ENCODE measurements at regions not wholly inside any gene's neighbourhood (a gene's known extent, or its start where the extent isn't known, plus 50 kb on each side); places are given as distances from the start of the nearest gene placed in this dataset.
A peak's percentile ranks its signal among the peaks of the same experiment; 100 is the strongest.

DNA sequence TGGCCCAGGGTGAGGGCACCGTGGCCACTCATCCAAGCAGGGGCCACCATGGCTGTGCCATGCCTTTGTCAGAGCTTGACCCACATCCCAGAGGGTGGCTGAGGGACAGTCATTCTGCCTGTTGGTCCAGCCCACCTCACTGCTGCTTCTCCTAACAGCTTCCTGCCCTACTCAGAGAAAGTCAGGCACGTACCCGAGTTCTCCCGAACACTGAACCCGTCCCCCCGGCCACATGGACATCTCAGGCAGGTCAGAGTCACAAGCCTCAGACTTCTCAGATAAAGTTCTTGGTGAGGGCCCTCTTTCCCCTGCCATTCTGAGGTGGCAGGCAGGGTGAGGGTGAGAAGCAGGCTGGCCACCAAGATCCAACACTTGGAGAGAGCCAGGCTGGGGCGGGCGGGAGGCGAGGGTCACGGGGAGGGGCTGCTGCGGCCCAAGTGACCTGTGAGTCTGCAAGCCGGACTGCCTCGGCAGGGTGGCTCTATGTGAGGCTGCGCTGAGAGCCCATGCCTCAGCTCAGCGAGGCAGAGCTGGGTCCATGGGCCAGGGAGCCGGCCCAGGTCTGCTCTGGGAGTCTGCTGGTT lies 317.8 kb downstream of the TMEM121 start:
- no peak for DNase-seq (ENCODE audit: low spot score)

DNA sequence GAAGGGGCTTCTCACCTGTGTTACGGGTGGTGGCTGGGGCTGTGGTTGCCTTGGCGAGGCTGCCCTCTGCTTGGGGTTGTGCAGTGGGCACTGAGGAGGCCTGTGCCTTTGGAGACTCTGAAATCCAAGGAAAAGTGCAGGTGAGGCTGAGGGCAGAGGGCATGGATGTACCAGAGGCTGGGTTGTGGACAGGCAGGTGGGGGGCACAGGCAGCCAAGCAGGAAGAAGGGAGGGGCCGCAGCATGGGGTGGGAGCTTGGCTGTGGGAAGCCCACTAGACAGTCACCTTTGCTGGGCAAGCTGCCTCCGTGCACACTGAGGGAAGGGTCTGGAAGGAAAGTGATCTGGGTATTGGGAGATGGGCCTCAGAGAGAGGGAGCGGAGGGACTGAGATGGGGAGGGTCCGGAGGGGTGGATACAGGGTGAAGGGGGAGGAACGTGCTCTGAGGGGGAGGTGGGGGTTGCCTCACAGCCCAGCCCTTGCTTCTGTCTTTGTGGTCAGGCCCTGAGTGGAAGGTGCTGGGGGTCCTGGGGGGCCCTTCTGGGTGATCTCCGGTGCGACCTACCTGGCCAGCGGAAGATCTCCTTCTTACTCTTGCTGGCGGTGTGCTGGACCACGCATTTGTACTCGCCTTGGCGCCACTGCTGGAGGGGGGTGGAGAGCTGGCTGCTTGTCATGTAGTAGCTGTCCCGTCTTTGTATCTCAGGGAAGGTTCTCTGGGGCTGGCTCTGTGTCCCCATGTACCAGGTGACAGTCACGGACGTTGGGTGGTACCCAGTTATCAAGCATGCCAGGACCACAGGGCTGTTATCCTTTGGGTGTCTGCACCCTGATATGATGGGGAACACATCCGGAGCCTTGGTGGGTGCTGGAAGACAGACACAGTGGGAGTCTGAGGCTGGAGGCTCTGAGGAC lies 318.7 kb downstream of the TMEM121 start:
- DNase-seq (ENCODE audit: low spot score), result no peak

DNA sequence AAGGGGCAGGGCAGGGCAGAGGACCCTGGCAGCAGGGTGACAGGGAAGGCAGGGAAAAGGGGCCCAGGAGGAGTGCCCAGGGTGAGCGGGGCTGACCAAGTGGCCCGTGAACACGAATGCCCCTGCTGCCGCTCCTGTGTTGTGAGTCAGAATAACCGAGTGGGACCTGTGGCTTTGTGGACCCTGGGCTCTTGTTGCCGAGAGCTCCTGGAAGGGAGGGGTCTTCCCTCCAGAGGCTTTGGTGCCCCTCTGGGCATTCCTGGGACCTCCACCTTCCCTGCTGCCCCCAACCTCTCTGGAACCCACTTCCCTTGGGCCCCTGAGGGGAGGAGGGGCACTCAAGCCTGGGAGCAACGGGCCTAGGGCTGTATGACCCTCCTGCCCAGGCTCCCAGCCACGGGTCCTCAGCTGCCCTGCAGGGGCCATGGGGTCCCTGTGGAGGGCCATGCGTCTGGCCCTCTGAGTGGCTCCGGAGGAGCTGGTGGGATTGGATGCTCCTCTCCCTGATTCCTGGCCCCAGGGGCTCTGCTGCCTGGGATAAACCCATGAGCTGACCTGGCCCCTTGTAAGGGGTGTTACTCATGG lies 319.4 kb downstream of the TMEM121 start:
- DNase-seq (ENCODE audit: low spot score), result no peak

DNA sequence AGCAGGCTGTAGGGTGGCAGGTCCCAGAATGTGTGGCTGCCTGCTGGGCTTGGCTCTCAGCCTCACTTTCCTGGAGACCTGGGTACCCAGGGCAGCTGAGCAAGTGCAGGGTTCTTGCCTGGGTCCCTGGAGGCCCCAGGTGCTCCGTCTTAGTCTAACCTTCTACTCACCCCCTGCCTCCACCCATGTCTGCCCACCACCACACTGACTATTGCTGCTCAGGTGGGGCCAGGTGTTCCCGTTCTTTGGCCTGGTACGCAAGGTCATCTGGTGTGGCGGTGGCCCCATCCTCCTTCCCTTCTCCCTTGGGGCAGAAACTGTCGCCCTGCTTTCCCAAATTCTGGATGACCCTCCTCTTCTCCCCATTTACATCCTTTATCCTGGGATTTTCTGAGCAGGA lies 319.9 kb downstream of the TMEM121 start:
- peak; percentile 0 for DNase-seq (ENCODE audit: low spot score)

DNA sequence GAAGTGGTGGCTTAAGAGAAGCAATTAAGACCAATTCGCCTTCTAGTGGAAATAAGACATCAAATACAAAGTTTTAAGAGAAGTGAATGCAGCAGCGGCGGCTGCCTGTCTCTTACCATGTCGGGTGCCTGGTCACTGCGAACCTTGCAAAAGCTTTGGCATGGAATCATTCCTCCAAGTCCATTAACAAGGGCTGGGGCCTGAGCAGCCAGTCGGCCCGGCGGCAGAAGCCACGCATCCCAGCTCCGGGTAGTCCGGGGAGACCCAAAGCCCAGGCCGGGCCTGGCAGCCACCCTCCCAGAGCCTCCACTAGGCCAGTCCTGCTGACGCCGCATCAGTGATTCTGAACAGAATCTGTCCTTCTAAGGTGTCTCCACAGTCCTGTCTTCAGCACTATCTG lies 321.0 kb downstream of the TMEM121 start:
- peak; percentile 1 for DNase-seq (ENCODE audit: low spot score)

DNA sequence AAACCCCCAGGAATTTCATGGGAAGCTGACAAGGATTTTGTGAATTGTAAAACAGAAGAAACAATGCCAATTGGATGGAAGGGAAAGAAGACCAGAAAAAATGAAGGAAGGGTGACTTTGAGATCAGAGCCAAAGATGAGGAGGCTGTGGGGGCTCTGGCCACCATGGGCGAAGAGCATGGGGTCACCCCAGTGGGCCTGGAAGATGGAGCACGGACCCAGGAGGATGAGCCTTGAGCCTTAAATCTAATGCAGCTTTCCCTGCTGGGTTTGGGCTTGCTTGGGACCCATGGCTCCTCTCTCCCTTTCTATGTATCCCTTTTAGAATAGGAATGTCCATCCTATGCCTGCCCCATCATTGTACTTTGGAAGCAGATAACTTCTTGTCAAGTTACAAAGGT lies 322.2 kb downstream of the TMEM121 start:
- DNase-seq (ENCODE audit: low spot score), result peak; percentile 2

DNA sequence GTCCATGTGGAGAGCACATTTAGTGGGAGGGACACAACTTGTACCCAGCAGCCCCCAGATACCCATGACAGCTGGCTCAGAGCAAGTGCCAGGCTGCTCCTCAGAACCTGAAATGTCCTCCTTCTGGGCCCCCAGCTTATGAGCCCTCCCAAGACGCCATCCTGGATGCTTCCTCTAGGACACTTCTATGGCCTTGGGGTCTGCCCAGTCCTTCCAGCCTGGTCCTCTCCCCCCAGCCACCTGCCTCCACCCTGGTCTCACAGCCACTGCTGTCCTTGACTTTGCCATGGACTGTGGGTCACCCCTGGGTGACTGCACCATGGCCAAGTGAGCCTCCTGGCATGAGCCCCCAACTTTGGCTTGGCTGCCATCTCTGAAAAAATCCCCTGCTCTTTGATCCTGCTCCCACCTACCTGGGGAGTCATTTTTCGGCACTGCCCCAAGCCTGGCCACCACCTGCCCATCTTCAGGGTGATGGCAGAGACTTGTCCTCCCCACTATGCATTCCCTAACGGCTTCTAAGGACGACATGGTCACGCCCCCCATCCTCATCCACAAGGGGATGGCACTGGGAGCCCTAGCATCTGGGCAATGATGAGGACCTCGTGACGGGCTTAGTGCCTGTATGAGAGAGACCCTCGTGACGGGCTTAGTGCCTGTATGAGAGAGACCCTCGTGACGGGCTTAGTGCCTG lies 323.7 kb downstream of the TMEM121 start:
- DNase-seq (ENCODE audit: low spot score), result peak; percentile 25

DNA sequence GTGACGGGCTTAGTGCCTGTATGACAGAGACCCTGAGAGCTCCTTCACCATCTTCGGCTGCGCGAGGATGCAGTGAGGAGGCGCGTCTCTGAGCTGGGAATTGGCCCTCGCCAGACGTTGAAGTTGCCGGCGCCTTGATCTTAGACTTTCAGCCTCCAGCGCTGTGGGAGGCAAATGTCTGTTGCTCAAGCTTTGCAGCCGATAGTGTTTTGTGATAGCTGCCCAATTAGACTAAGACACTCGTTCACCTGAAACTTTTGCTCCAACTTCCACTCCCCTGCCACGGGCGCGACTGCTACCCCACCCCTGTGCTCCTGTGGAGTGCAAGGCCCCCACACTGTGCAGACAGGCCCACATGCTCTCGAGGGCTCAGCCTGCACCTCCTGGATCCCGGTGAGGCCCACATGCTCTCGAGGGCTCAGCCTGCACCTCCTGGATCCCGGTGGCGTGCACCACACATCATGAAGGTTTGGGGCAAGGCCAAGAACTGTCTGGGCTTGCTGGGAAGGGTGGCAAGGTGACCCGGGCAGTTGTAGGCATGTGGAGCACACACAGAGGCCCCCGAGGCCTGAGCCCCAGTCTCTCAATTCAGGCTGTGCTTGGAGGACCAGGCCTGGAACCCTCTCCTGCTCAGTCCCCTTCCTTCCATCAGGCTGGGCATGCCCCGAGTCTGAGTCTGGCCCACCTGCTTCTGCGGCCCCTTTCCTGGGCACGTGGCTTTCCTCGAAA lies 324.6 kb downstream of the TMEM121 start:
- DNase-seq (ENCODE audit: low spot score), result peak; percentile 35

DNA sequence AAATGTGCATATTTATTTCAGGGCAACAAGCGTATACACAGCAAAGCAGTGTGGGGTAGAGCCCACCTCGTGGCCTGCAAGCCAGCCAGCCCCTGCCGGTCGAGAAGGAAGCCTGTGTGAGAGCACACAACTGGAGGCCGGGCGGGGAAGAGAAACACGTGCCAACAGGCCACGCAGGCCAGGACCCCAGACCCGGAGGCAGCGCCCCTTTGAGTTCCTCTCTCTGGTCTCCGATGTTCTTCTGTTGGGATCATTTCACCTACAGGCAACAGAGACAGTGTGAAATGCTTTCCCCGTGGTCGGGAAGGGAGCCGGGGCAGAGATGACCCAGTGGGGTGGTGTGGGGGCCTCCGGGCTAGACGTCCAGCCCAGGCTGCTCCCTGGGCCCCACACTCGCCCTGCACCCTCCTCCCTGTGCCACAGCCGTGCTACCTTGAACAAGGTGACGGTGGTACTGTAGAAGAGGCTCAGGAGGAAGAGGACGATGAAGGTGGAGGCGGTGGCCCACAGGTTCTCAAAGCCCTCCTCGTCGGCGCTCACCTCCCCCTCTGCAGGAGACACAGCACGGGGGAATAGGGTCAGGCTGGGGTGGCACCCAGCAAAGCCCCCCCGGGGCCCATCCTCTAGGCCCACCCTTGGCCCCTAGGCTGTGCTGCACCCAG lies 325.5 kb downstream of the TMEM121 start:
- peak; percentile 59 for DNase-seq (ENCODE audit: low spot score)

DNA sequence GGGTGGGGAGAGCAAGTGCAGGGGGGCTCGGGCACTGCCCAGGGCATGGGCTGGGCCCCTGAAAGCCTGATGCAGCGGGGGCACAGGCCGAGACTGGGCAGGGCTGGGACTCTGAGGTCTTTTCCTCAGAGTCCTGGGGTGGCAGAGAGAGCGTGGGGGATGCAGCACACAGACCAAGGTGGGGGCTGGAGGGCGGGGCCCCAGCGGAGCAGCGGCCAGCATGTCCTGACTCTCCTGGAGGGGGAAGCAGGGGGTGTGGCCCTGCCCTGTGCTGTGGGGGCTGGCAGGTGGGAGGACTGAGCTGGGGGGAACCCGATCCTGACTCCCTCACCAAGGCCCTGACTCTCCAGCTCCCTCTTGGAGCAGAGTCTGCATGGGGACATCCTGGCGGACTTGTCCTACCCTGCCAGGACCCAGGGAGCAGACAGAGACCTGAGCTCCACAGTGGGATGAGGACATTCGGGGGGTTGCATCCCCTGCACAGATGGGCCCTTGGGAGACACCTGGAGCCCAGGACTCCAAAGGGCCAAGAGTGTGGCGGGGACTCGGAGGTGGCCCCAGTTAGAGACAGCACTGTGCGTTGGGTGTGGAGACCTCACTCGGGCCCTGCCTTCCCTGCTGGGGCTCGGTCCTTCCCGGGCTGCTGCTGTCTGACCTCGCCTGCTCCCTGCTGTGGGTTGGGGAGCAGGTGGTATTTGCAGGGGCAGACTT lies 326.1 kb downstream of the TMEM121 start:
- DNase-seq (ENCODE audit: low spot score), result peak; percentile 49

DNA sequence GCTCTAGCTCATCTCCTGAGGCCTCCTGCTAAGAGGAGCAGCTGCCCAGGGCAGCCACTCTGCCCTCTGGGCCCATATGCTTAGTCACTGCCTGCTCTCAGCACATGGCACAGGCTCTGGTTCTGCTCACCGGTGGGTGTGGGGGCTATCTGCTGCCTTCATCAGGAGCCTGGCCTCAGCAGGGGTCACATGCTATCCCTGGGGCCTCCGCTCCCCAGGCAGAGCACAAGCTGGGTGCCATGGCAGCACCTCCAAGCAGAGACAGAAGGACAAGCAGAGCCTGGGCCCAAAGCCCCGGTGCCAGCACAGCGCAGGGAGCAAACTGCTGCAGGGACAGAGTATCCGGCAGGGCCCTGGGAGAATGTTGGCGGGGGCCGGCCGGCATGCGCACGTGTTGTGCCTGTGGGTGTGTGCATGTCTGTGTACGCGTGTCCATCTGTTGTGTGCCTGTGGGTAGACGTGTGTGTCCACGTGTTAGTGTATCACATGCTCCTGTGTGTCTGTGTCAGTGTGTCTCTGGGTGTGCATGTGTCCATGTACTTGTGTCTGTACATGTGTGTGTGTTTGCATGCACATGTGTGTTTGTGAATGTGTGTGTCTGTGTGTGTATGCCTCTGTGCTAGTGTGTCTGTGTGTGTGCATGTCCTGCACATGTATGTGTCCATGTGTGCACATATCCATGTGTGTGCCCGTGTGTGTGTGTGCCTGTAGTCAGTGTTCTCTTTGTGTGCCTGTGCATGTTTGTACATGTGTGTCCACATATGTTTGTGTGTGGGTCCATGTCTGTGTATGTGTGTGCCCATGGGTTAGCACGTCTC lies 326.9 kb downstream of the TMEM121 start:
- peak; percentile 68 for DNase-seq (ENCODE audit: low spot score)

DNA sequence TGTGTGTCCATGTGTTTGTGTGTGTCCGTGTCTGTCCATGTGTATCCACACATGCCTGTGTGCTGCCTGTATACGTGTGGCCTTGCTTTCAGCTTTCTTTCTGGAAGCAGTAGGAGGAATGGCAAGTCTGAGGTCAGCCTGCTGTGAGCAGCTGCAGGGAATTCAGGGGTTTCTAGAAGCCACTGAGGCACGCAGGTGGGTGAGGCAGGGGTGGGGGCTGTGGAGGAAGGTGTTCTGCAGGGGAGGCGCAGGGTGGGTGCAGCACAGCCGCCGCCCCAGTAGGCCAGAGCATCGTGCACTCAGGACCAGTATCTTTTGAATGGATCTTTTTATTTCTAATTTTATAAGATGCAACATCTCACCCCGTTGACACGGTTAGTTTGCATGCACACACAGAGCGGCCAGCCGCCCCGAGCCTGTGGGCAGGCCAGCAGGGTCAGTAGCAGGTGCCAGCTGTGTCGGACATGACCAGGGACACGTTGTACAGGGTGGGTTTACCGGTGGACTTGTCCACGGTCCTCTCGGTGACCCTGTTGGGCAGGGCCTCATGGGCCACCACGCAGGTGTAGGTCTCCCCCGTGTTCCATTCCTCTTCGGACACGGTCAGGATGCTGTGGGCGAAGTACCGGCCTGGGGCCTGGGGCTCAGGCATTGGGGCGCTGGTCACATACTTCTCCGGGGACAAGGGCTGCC lies 327.7 kb downstream of the TMEM121 start:
- DNase-seq (ENCODE audit: low spot score), result no peak

DNA sequence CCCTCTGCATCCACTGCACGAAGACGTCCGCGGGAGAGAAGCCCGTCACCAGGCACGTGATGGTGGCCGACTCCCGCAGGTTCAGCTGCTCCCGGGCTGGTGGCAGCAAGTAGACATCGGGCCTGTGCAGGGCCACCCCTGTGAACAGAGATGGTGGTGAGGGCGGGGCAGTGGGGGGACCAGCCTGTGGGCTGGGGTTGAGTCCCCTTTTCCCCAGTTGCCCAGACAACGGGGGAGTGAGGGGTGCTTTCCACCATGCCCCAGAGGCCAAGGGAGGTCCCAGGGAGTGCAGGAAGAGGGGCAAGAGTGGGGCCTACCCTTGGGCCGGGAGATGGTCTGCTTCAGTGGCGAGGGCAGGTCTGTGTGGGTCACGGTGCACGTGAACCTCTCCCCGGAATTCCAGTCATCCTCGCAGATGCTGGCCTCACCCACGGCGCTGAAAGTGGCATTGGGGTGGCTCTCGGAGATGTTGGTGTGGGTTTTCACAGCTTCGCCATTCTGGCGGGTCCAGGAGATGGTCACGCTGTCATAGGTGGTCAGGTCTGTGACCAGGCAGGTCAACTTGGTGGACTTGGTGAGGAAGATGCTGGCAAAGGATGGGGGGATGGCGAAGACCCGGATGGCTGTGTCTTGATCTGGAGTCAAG lies 328.3 kb downstream of the TMEM121 start:
- DNase-seq (ENCODE audit: low spot score), result peak; percentile 31

DNA sequence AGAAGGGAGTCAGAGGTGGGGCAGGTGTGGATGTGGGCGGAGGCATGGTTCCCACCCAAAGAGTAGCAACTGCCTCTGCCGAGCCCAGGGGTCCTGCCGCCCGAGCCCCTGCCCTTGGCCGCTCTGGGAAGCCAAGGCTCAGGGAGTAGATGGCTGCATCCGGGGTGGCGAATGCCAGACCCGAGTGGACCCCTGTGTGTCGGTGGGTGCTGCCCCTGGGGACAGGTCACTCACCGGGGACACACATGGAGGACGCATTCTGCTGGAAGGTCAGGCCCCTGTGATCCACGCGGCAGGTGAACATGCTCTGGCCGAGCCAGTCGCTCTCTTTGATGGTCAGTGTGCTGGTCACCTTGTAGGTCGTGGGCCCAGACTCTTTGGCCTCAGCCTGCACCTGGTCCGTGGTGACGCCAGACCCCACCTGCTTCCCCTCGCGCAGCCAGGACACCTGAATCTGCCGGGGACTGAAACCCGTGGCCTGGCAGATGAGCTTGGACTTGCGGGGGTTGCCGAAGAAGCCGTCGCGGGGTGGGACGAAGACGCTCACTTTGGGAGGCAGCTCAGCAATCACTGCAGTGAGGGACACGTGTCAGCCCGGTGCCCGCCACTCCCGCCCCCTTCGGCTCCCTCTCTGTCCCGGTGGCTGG lies 329.0 kb downstream of the TMEM121 start:
- peak; percentile 15 for DNase-seq (ENCODE audit: low spot score)

DNA sequence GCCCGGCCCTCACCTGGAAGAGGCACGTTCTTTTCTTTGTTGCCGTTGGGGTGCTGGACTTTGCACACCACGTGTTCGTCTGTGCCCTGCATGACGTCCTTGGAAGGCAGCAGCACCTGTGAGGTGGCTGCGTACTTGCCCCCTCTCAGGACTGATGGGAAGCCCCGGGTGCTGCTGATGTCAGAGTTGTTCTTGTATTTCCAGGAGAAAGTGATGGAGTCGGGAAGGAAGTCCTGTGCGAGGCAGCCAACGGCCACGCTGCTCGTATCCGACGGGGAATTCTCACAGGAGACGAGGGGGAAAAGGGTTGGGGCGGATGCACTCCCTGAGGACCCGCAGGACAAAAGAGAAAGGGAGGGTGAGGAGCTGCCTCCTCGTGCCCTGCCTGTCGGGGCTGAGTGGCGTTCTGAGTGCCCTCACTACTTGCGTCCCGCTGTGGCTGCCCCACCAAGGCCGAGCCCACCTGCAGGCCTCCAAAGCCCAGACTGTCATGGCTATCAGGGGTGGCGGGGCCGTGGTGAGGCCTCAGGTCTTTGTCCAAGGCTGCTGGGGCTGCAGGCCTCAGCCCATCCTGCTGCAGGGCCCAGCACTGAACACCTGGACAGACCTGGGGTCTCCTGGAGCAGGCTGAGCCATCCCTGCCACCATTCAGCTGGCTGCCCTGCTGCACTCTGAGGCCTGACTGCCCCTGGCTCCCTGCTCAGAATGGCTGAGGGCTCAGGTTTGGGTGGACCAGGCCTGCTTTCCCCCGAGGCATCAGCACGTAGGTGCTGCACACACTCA lies 329.7 kb downstream of the TMEM121 start:
- peak; percentile 25 for DNase-seq (ENCODE audit: low spot score)

DNA sequence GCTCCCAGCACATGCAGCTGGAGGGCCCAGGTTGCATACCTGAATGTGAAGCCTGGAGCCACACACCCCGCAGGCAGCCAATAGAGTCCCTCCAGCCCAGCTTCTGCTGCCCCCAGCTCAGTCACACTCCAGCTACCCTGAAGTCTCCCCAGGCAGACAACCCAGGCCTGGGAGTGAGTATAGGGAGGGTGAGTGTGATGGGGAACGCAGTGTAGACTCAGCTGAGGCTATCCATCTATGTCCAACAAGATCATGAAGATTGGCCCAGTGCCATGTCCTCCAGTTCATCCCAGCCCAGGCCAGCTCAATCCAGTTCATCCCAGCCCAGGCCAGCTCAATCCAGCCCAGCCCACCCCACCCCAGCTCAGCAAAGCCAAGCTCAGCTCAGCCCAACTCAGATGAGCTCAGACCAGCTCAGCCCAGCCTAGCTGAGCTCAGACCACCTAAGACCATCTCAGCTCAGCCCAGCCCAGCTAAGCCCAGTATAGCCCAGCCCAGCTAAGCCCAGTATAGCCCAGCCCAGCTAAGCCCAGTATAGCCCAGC lies 330.4 kb downstream of the TMEM121 start:
- DNase-seq (ENCODE audit: low spot score), result no peak

DNA sequence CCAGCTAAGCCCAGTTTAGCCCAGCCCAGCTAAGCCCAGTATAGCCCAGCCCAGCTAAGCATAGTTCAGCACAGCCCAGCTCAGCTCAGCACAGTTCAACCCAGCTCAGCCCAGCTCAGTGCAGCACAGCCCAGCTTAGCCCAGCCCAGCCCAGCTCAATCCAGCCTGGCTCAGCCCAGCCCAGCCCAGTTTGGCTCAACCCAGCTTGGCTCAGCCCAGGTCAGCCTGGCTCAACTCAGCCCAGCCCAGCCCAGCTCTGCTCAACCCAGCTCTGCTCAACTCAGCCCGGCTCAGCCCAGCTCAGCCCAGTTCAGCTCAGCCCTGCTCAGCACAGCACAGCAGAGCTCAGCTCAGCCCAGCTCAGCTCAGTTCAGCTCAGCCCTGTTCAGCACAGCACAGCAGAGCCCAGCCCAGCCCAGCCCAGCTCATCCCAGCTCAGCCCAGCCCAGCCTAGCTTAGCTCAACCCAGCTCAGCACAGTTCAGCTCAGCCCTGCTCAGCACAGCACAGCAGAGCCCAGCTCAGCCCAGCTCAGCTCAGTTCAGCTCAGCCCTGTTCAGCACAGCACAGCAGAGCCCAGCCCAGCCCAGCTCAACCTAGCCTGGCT lies 330.9 kb downstream of the TMEM121 start:
- peak; percentile 18 for DNase-seq (ENCODE audit: low spot score)
